ENCODE measurements at regions not wholly inside any gene's neighbourhood (a gene's known extent, or its start where the extent isn't known, plus 50 kb on each side); places are given as distances from the start of the nearest gene placed in this dataset.

DNA sequence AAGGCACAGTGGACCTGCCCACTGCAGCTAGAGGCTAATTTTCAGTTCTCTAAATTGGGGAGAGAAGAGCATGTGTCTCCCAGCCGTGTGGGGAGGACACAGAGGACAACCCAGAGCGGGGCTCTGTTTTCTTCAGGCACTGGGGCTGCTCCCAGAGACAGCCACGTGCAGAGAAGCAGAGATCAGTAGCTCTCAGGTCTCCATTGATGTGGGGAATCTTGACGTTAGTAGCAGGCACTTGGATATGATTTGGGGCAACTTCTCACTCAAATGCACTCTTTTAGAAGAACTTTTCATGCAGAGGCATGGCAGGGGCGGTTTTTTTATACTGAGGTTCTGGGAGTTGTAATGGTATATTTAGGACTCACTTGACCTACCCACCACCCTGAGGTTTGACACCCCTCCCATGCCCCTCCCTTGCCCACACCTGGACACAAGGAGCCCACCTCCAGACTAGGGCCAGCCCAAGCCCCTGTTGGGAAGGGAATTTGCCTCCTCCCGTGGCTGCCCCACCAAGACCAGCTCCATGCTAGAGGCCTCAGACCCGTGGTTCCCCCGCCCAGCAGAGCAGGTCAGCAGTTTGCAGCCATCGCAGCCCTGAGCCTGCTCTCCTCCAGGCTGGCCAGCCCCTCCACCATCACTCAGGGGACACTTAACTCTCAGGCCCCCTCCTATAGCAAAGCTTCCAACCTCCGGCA is 94.2 kb upstream of the RTL6 start:
- DNase-seq (ENCODE audit: low spot score) = no peak

DNA sequence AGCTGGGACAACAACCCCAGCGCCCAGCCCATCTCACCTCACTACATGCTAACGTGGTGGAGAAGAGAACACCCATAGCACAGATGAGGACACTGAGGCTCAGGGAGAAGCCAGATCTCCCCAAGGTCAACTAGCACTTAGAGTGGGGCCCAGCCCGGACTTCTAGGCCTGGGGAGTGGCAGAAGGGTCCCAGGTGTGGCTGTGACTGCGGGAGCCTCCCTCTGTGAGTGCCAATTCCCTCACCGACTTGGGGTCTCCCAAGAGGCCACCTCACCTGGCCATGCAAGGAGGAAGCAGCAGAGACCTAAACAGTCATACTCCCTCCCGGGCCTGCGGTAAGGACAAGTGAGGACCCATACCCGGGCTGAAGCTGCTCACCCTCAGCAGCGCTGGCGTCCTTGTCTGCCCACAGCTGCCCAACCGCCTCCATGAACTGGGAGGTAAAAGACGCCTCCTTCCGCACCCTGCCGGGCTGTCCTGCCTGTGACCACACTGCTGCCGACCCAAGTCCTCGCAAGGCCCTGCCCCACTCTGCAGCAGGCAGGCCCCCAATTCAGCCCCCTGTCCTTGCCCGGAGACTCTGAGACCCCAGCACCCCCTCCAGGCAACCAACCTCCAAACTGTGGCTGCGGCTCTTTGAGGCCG is 93.2 kb upstream of the RTL6 start:
- DNase-seq (ENCODE audit: low spot score) = no peak

DNA sequence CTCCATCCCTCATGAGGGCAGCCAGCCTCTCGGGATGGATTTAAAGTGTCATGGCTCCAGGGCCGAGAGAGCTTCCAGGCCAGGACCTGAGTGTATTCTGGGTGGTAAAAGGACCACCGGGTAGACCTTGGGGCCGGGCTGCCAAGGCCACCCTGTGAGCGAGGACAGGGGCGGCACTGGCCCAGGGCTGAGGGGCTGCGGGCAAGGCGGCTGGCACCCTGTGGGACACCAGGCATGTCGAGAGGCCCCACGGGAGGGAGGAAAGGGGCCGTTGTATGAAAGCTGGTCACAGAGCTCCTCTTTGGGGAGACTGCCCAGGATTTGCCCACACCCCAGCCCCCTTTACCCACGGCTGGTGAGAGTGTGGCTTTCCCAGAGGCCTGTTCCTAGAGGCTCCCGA is 92.3 kb upstream of the RTL6 start:
- no peak for DNase-seq (ENCODE audit: low spot score)

DNA sequence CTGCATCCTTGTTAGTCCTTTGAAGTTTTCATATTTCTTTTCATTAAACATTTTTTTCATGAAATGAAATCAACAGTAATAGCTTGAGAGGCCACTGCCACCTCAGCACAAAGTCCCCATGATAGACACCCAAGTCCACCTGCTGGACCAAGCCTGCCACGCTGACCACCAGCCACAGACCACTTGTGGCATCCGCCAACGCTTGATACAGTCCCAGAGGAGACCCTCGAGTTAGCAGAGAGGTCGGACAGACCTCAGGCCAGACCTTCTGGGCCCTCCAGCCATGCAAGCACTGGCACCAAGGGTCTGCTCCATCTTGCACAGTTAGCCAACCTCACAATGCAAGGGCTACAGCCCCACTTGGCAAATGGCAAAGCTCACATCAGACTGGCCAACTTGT is 91.8 kb upstream of the RTL6 start:
- DNase-seq (ENCODE audit: low spot score) = no peak

DNA sequence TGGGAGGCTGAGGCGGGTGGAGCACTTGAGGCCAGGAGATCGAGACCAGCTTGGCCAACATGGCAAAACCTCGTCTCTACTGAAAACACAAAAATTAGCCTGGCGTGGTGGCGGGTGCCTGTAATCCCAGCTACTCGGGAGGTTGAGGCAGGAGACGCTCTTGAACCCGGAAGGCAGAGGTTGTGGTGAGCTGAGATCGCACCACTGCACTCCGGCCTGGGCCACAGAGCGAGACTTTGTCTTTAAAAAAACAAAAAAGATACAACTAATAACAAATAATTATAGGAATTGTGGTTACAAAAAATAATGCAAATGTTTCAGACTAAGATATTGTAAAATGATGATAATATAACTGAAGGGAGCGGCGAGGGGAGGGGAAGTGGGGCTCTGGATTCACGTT is 90.3 kb upstream of the RTL6 start:
- no peak for DNase-seq (ENCODE audit: low spot score)

DNA sequence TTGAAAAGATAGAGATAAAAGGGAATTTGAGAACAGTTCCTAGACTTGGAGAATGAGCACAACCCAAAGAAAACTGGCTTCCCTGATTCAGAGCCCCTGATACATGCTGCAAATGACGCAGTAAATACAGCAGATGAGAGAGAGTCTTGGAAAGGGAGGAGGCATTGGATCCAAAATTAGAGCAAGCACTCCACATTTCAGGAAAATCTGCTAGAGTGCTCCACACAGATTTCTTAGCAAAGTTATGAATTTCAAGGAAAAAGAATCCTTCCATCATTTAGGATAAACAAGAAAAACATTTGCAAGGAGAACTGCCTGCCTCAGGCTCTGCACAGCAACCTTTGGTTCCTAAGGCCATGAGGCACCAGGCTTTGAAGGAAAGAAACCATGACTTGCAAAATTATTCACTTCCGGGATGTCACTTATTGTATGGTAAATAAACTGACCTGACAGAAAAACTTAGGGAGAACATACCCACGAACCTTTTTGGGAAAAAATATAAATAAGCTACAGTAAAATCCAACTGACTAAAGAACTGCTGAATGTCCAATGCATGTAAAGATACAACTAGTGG is 89.8 kb upstream of the RTL6 start:
- no peak for DNase-seq (ENCODE audit: low spot score)

DNA sequence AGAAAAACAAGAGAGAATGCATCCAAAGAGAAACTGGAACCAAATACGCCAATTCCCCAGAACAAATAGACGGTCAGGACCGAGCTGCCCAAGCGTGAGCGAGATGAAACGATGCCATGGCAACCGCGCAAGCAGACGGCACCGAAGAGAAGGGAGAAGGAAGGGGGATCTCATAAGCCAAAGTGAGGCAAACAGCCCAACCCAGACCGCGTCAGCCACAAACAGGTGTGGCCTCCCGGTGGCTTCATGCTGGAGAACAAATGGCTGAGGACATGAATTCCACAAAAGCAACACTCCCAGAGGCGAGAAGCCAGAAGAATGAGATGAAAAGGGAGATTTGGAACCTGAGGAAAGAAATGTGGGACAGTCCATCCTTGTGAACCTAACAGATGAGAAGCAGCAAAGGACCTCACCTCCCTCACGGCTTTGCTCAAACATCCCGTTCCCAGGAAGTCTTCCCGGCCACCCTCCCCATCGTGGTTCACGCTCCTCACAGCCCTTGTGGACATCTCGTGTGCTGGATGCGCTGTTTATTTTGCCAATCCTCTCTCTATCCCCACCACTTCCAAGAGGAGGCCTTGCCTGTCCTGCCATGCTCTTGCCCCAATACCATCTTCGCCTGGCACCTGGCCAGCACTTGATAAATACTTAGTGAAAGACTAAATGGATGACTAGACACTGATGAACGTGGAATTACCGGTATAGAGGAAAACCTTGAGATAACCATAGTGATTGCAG is 89.1 kb upstream of the RTL6 start:
- DNase-seq (ENCODE audit: low spot score) = no peak

DNA sequence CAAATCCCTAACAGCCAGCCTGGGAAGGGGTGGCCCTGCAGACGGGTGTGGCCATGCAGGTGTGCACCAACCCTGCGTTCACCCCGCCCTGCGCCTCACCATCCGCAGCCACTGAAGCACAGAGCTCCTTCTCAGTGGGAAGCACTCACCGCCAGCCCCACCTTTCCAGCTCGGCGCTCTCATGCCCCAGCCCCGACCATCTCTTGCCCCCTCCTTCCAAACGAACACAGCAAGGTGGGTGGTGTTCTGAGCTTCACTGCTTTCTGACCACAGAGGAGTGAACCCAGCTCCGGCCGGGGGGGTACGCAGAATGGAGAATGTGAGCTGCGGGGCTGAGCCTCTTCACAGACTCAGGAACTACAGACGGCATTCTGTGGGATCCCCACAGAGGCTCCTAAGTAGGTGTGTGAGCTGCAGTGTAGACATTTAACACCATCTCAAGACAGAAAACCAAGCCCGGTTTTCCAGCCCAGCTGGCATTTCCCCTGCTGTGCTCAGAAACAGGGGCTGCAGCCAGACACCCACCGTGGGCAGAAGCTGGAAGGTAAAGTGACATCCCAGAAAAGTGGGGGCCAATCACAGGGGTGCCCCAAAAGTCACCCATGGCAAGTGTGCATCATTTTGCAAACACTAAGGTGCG is 88.4 kb upstream of the RTL6 start:
- DNase-seq (ENCODE audit: low spot score) = no peak

DNA sequence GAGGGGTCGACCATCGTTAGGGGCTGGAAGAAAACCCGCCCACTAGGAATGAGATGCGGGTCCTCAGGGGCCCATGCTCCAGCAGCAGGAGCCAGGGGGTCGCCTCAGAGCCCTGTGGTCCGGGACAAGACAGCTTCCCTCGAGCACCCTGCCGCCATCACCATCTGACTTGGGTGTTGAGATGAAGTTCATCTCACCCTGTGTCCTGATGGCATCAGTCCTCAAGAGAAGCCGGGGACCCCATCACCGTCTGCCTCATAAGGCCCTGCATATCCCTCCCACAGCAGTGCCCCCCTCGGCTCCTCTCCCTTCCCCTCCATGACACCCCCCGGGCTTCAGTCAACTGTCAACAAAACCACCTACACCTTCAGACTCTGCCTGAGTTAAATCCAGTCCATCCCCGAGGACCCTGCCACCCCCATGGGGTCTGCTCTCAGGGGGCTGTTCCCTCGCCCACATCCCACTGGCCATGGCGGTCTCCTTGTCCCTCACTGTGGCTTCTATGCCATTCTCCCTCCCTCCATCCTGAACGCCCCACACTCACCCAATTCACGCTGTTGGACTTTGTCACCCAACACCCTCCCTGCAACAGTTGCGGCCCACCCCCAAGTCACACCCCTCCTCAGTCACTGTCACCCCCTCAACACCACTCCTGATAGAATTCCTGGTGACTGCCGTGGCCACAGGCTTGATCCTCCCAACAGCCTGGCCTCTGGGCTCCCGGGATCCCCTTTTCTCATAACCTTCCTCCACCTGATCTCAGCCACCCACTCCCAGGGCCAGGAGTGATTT is 87.7 kb upstream of the RTL6 start:
- DNase-seq (ENCODE audit: low spot score) = no peak

DNA sequence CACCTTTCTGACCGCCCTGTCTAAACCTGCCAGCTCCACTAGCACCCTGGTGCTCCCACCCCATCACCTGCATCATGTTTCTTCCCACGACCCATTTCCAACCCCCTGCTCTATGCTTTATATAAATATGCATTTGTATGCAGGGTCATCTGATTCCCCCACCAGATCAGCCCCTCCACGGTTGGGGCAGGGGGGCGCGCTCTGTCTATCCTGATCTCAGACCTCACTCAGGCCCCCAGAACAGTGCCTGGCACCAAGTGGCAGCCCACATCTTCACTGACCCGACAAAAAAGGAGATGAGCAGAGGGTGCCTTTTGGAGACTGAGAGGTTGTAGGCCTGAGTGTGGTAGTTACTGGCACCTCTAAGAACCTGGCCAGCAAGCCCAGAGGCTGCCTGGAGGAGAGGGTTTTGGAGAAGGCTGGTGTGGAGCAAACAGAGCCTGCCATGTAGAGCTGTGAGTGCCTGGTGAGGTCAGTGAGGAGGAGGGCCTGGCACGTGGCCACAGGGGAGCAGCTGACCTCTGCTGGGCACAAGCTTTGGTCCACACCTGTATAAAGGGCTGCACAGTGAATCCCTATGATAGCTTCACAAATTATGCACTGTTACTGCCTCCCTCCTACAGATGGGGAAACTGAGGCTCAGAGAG is 86.3 kb upstream of the RTL6 start:
- DNase-seq (ENCODE audit: low spot score) = no peak

DNA sequence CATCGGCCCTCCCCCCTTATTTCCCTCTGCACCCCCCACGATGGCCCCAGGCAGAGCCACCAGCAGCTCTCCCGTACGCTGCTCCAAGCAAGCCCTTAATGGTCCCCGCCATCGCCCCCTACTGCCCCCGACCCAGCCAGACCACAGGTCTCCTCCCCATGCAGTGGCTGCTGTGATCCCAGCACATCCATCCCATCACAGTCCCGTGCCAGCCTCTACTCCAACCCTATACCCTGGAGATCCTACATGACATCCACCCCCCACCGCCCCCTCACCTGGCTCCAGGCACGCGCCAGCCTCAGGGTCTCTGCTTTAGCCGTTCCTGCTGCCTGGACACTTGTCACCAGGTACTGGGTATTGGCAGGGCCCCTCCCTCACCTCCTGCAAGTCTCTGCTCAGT is 85.8 kb upstream of the RTL6 start:
- no peak for DNase-seq (ENCODE audit: low spot score)

DNA sequence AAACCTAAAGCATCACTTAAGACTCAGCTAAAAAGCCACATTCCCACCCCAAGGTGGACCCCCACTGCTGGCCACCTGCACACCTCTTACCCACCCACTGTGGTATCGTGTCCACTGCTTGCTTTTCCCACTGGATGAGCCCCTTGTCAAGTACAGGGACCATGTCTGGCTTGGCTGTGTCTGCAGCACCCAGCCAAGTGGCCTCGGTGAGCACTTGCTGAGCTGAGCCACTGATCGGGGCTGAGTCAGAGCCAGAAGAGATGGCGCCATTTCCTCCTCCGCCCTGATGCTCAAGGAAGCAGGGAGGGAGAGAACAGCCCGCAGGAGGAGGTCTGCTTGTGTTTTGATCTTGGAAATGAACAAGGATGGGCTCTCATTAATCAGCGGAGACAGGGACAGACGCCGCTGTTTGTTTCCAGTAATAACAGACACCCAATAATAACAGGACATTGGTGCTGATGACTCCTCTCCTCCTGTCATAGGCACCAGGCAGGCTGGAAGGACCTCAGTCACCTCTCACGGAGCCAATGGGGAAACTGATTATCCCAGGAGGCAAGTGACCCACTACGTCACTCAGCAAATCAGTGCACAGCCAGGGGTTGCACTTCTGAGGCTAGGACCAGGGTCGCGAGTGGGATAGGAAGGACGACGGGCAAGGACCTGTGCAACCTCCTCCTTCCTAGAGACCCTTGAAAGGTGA is 85.2 kb upstream of the RTL6 start:
- DNase-seq (ENCODE audit: low spot score) = no peak

DNA sequence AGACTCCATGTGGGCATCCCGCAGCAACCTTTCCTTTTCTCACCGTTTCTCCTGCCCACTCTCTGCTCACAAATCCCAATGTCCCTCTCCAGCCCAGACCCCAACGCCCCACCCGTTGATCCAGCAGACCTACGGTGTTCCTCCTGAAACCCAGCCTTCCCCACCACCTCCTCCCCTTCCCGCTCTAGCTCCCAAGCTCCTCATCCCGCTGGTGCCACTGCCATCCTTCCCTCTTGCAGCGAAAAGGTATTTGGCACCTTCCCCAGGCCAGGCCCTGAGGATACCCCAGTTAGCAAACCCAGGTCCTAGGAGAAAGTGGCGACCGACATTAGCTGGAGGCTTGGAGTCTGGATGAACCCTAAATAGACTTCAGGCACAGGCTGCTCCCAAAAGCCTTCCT is 84.0 kb upstream of the RTL6 start:
- no peak for DNase-seq (ENCODE audit: low spot score)

DNA sequence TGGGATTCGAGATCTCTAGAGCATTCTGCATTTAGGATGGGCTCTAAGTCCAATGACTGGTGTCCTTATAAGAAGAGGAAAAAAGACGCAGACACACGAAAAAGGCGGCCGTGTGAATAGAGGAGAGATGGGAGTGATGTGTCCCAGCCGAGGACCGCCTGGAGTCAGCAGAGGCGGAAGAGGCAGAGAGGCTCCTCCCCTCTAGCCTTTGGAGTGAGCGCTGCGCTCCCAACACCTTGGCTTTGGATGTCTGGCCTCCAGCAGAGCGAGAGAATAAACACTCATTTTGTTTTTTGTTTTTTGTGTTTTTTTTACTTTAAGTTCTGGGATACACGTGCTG is 83.0 kb upstream of the RTL6 start:
- DNase-seq (ENCODE audit: low spot score) = no peak

DNA sequence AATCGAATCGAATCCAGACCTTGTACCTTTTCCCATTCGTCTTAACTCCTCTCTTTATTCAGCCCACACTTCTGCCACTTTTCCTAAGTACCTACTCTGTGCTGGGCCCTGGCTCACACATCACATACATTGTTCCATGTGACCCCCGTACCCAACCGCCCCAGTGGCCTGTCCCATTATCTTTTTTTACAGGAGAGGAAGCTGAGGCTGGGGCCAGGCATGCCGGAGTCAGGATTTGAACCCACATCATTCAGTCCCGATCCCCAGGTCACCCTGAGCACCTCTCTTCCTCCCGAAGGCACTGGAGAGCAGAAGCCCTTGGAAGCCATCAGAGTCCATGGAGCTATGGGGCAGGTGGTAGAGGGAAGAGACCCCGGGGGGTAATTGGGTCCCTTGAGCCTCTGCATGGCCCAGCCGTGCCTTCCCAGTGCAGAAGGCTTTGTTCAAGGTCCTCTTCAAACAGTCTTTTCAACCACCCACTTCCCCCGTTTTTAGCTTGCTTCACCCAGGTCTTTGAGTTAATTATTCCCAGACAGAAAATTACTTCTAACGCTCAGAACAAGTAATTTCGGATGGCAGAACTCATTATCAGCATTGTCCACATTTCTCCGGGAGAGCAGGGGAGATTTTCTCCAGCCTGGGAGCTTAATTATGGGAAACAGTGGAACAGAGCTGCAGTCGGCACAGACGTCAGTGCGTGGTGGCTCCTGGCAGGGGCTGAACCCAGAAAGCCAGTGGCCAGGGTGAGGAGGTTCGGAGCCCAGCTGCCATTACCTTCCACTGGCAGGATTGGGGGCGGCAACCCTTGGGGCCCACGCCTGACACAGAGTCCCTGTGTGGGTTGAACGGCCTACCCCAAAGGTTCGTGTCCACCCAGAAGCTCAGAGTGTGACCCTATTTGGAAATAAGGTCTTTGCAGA is 82.4 kb upstream of the RTL6 start:
- no peak for DNase-seq (ENCODE audit: low spot score)

DNA sequence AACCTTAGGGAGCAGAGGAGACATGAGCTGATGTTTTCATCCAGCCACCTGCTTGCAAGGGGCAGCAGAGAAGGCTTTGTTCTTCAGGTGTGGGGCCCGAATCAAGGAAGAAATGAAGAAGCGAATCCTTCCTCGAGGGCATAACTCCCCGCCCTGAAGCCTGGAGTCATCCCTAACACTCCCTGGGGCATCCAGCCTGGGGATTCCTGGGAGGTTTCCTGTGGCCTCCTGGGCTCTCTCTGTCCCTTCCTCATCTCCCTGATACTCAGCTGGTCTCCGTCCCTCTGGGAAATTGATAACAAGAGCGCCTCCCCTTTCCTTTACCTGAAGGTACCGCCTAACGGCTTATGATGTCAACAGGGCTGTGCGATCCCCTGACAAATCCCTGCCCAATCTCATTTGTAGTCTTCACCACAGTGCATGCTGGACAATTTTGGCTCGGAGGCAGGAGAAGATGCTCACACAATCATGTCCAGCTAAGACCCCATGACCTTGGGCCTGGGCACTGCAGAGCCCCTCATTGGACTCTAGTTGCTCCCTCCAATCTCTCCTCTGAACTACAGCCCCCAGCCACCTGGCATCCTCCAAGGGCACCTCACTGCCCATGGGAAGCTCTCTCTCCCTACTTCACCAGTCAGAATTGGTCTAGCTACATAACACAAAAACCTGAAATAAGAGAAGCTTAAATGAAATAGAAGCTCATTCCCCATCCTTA is 80.6 kb upstream of the RTL6 start:
- no peak for DNase-seq (ENCODE audit: low spot score)

DNA sequence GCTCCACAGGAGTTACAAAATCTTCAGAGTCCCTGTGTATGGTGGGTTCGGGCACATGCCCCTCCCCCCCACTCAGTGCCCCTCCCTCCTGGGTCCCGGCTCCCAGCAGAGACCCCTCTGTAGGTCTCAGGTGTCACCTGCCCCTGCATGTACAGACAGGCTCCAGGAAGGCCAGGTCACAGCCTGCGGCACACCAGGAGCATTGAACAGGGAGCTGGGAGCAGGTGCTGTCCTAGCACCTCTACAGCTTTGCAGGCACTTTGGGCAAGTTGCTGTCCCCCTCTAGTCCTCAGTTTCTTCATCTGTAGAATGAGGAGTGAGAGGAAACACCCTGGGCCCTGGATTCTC is 80.1 kb upstream of the RTL6 start:
- DNase-seq (ENCODE audit: low spot score) = no peak

DNA sequence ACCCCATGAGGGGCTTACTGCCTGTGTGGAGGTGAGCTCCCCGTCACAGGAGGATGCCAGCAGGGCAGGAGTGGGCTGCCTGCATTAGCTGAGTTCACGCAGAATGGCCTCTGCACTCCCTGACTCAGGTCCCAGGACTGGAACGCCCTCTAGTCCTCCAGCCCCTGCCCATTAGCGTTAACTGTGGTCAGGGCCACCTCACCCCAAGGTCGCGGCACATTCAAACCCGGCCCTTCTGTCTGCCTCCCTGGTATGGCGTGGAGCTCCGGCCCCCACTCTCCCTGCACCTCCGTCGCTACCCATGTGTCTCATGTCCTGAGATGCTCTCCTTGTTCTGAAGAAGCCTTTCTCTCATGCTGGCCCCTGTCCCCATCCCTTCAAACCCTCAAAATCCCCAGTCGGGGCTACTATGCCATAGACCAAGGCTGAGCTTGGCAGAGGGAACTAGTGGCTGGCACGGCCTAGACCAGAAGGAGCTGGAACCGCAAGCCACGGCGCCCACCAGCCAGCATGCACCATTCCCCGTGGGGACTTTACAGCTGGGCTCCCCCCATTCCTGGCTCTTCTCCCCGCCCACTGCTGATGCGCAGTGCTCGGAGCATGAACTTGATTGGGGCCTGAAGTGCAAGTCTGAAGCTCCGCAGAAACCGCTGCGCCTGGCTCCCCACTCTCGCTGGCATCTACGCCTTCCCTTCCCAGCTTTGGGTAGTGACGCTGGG is 79.5 kb upstream of the RTL6 start:
- DNase-seq (ENCODE audit: low spot score) = no peak
